Lower leg skin (tissue), 4 donors: ENCODE measurements at regions not wholly inside any gene's neighbourhood (a gene's known extent, or its start where the extent isn't known, plus 50 kb on each side); places are given as distances from the start of the nearest gene placed in this dataset.

Experiments used
- DNase-seq, 2 donors: peaks; one replicate each; pipeline ENCODE4 v3.0.0-alpha.2; 2019; ENCODE audit warnings: low spot score in 2 of 2
- H3K4me3 ChIP-seq: fragments of 200-600 bp; sonication (generic); 2 replicates; pipeline ENCODE4 v1.5.1; 2017; ENCODE audit warnings: mild to moderate bottlenecking, low read depth; ENCODE audit not compliant: poor library complexity, severe bottlenecking
- POLR2A ChIP-seq, 2 donors: fragments of 450-650 bp; IDR thresholded peaks; one replicate each; pipeline ENCODE4 v1.6.1; 2016 to 2017; ENCODE audit warnings: antibody characterized with exemption in 2 of 2, mild to moderate bottlenecking in 1 of 2, moderate library complexity in 1 of 2
- WGBS, 2 donors: methylation state at CpG; one replicate each; pipeline ENCODE4 v1.1.5; 2018; 5-methylcytosine and 5-hydroxymethylcytosine counted together
- intact Hi-C: fragments of 100-400 bp; cut with DNase I; formaldehyde crosslinking; loops from one replicate; pipeline ENCODE4 v1.15.0; 2023; ENCODE audit warnings: low total_unique reads
- TF ChIP-seq, protein P1 (sequence below), 3 donors: fragments of 450-650 bp; IDR thresholded peaks; one replicate each; pipeline ENCODE4 v1.5.1; 2016; ENCODE audit warnings: antibody characterized with exemption in 3 of 3, mild to moderate bottlenecking in 3 of 3, moderate library complexity in 2 of 3

DNA sequence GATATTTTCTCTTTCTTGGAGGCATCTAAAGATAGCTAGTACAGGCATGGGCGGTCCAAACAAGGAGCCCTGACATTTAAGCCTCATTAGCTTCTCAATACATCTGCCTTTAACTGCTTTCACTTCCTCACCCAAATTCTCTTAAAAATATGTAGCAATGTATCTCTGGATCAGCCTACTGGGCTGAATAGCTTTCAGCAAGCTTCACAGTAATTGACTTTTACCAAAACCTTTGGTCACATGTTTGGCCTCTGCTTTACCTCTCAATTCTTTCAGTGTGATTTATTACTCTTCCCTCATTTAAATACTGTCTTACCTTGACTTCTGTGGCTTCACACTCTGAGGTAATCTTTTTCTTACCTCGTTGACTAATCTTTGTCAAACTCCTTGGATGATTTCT is 1618.1 kb downstream of the GRIK2 start:
- intact Hi-C loops = no loop called here
- no peak for DNase-seq
- no peak for TF ChIP-seq POLR2A (IDR thresholded peaks at IDR 0.05)
- TF ChIP-seq, protein P1, sequence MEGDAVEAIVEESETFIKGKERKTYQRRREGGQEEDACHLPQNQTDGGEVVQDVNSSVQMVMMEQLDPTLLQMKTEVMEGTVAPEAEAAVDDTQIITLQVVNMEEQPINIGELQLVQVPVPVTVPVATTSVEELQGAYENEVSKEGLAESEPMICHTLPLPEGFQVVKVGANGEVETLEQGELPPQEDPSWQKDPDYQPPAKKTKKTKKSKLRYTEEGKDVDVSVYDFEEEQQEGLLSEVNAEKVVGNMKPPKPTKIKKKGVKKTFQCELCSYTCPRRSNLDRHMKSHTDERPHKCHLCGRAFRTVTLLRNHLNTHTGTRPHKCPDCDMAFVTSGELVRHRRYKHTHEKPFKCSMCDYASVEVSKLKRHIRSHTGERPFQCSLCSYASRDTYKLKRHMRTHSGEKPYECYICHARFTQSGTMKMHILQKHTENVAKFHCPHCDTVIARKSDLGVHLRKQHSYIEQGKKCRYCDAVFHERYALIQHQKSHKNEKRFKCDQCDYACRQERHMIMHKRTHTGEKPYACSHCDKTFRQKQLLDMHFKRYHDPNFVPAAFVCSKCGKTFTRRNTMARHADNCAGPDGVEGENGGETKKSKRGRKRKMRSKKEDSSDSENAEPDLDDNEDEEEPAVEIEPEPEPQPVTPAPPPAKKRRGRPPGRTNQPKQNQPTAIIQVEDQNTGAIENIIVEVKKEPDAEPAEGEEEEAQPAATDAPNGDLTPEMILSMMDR (IDR thresholded peaks at IDR 0.05) = no peak
- no peak overlapping the region for H3K4me3 ChIP-seq
- WGBS, 2 donors = 43 to 45% methylated on average over 2 of the region's 2 CpGs

DNA sequence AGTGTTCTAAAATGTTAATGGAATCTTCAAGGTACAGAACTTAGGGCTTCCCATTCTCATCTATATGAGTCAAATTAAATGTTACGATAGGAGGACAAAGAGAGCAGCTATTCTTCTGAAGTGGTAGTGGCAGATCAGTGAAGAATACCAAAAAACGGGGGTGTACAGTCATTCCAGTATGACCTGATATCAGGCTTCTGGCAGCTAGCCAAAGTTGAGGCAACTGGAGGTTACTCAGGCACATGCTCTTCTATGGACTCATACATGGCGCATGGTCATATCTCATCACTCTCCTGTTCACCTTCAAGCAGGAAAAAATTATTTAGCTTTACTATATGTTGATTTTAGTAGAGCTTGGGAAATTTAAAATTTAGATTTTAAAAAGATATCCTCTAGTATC is 1608.8 kb downstream of the GRIK2 start:
- no peak overlapping the region for H3K4me3 ChIP-seq
- intact Hi-C loops = no loop called here
- 66 to 69% methylated on average over 3 of the region's 3 CpGs for WGBS, 2 donors
- TF ChIP-seq, protein P1 (IDR thresholded peaks at IDR 0.05) = no peak
- TF ChIP-seq POLR2A (IDR thresholded peaks at IDR 0.05) = no peak
- no peak for DNase-seq

DNA sequence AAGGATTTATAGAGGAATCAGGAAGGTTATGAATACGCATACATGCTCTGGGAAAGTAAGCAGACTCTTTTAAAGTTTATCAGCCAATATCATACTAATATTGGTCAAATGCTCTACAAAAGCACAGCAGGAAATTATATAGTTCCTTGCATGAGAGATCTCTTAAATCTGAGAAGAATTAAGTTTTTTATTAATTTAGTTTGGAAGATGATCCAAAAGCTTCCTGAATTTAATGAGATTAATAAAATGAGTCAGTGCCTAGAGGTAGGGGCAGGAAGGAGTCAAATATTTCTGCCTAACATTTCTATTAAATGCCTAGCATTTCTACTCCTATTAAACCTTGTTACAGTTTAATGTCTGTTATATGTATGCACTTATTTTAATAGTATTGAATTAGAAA is 1608.2 kb downstream of the GRIK2 start:
- TF ChIP-seq, protein P1 (IDR thresholded peaks at IDR 0.05) = no peak
- no peak for TF ChIP-seq POLR2A (IDR thresholded peaks at IDR 0.05)
- 32 to 35% methylated on average over 1 of the region's 1 CpG for WGBS, 2 donors
- no peak for DNase-seq
- intact Hi-C loops = no loop called here
- no peak overlapping the region for H3K4me3 ChIP-seq

DNA sequence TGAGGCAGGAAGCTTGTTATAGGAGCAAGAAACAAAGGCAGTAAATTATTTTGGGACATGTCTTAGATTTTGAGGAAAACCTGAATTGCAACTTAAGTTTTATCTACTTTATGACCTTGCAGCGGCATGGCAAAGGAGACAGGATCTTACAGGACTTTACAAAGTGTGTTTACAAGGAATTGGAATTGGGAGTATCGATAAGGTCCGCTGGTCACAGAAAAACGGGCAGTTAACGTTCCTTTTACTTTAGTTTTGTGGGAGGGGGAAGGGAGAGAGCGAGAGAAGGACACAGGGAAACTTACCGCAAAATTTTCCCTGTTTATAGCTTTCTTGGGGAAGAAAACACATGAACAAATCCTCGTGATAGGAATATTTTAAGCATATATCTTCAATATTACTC is 1607.2 kb downstream of the GRIK2 start:
- TF ChIP-seq, protein P1 (IDR thresholded peaks at IDR 0.05) = no peak
- no peak for TF ChIP-seq POLR2A (IDR thresholded peaks at IDR 0.05)
- DNase-seq = no peak
- intact Hi-C loops = no loop called here
- 24 to 33% methylated on average over 8 of the region's 8 CpGs for WGBS, 2 donors
- no peak overlapping the region for H3K4me3 ChIP-seq

DNA sequence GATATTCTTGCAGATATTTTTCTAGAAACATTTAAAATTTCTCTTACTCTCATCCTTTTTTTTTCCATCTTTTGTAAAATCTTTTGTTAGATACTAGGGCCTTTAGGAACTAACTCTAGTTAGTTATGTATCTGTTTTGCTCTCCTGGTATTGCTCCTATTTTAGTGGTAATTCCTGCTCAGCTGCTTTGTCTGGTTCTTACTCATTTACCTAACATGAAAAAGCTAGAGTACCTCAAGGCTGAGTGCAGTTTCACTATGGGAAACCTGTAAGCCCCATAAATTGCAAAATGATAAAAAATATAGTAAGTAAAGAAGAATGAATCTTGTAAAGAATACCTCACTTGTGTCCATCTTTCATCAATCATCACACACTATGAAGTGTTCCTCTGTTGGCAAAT is 1602.0 kb downstream of the GRIK2 start:
- DNase-seq = no peak
- H3K4me3 ChIP-seq = no peak overlapping the region
- TF ChIP-seq, protein P1 (IDR thresholded peaks at IDR 0.05) = no peak
- no peak for TF ChIP-seq POLR2A (IDR thresholded peaks at IDR 0.05)
- intact Hi-C loops = no loop called here

DNA sequence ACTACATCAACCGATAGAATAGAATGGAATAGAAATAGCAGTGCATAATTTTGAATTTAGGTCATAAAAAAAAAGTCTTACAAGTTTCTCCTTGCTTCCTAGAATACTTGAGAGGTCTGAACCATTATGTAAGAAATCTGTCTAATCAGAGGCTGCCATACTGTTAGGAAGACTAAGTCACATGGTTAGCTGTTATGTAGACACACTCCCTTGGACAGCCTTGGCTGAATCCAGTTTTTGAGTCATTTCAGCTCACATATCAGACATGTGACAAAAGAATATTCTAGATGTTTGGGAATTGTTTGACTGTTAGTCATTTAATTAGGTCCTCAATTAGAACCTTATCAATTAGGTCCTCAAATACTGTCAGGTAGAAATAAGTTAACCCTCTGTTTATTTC is 1601.4 kb downstream of the GRIK2 start:
- DNase-seq = no peak
- intact Hi-C loops = no loop called here
- WGBS, 2 donors = 81 to 89% methylated on average over 1 of the region's 1 CpG
- no peak overlapping the region for H3K4me3 ChIP-seq
- TF ChIP-seq, protein P1 (IDR thresholded peaks at IDR 0.05) = no peak
- no peak for TF ChIP-seq POLR2A (IDR thresholded peaks at IDR 0.05)
